Epithelial cell of esophagus (primary cell): ENCODE measurements at regions not wholly inside any gene's neighbourhood (a gene's known extent, or its start where the extent isn't known, plus 50 kb on each side); places are given as distances from the start of the nearest gene placed in this dataset.

Experiments
- DNase-seq: peaks from one replicate; pipeline ENCODE4 v3.0.0; 2010; ENCODE audit warnings: low read depth
- H3K4me3 ChIP-seq: 2 replicates; pipeline ENCODE4 v1.5.1; 2011; ENCODE audit warnings: mild to moderate bottlenecking, low read length, control low read depth
- CTCF ChIP-seq: IDR thresholded peaks from 2 replicates; pipeline ENCODE4 v1.5.1; 2011; ENCODE audit warnings: low read depth, mild to moderate bottlenecking, low read length, control low read depth, inconsistent platforms; ENCODE audit not compliant: insufficient read depth; ENCODE audit errors: missing control alignments

- TF ChIP-seq CTCF, result no peak
Measured at GRCh38 chr12:65705380-65705876, 118.9 kb upstream of the HMGA2 start.

GRCh38 chr12:65707051-65707450 is 117.2 kb upstream of the HMGA2 start:
- no peak for DNase-seq
- H3K4me3 ChIP-seq, result no peak overlapping the region
- TF ChIP-seq CTCF, result no peak

More at GRCh38 chr12:65705380-65705876, 118.9 kb upstream of the HMGA2 start:
- no peak overlapping the region for H3K4me3 ChIP-seq
- DNase-seq, result no peak

- TF ChIP-seq CTCF, result no peak
- no peak overlapping the region for H3K4me3 ChIP-seq
- DNase-seq, result no peak
Measured at GRCh38 chr12:65712260-65713004, 111.9 kb upstream of the HMGA2 start.

- no peak for TF ChIP-seq CTCF
- no peak for DNase-seq
- H3K4me3 ChIP-seq, result no peak overlapping the region
Measured at GRCh38 chr12:65715961-65716360, 108.3 kb upstream of the HMGA2 start.

- no peak overlapping the region for H3K4me3 ChIP-seq
- peak; percentile 88 for DNase-seq
- TF ChIP-seq CTCF, result no peak
Measured at GRCh38 chr12:65720136-65721130, 103.8 kb upstream of the HMGA2 start.

GRCh38 chr12:65721541-65722190 is 102.6 kb upstream of the HMGA2 start:
- no peak for TF ChIP-seq CTCF
- no peak overlapping the region for H3K4me3 ChIP-seq
- no peak for DNase-seq
